SK-N-MC (cell line): ENCODE measurements at regions not wholly inside any gene's neighbourhood (a gene's known extent, or its start where the extent isn't known, plus 50 kb on each side); places are given as distances from the start of the nearest gene placed in this dataset.
"Not testable (repeated sequence)": the region's sequence is repeated elsewhere in the genome, so short reads cannot be mapped to it uniquely, and the experiment has no call there.

Source experiments
- DNase-seq: peaks from one replicate; pipeline ENCODE4 v3.0.0-alpha.2; 2011; ENCODE audit warnings: low read depth, low spot score
- H3K27ac ChIP-seq: fragments of 200-600 bp; sonication (generic); 2 replicates; pipeline ENCODE4 v1.5.1; 2016; ENCODE audit warnings: mixed run types
- H3K36me3 ChIP-seq: fragments of 200-600 bp; sonication (generic); 2 replicates; pipeline ENCODE4 v1.6.1; 2017; ENCODE audit warnings: antibody characterized with exemption, low read length, mixed read lengths; ENCODE audit not compliant: insufficient read depth
- H3K4me3 ChIP-seq: fragments of 200-600 bp; sonication (generic); 2 replicates; pipeline ENCODE4 v1.5.1; 2016
- H3K9ac ChIP-seq: fragments of 200-600 bp; sonication (generic); 2 replicates; pipeline ENCODE4 v1.8.0; 2017; ENCODE audit warnings: mixed run types, mixed read lengths; ENCODE audit not compliant: insufficient read length
- H3K9me3 ChIP-seq: fragments of 200-600 bp; sonication (generic); 2 replicates; pipeline ENCODE4 v1.6.1; 2017; ENCODE audit warnings: low read depth, mild to moderate bottlenecking, antibody characterized with exemption, low read length, moderate library complexity, mixed read lengths
- EZH2 ChIP-seq: fragments of 200-600 bp; sonication (generic); IDR thresholded peaks from one replicate; pipeline ENCODE4 v1.6.1; 2017; ENCODE audit warnings: antibody characterized with exemption
- FOXP2 ChIP-seq: optimal IDR thresholded peaks from 2 replicates; pipeline ENCODE3; 2011; ENCODE audit warnings: mild to moderate bottlenecking, moderate library complexity; ENCODE audit not compliant: insufficient read depth; ENCODE audit errors: extremely low read length, control extremely low read depth
- POLR2AphosphoS5 ChIP-seq: IDR thresholded peaks from 2 replicates; pipeline ENCODE4 v1.6.1; 2012; ENCODE audit warnings: mild to moderate bottlenecking, low read depth, low read length, borderline replicate concordance

- Histone ChIP-seq H3K9me3 (no peaks in the 10 kb centered on the region), H3K9ac (no peak overlapping the region), H3K4me3 (no peak overlapping the region), H3K27ac (no peak overlapping the region), H3K36me3 (no peaks in the 10 kb centered on the region)
- DNase-seq: no peak
- TF ChIP-seq POLR2AphosphoS5: no peak
Measured at GRCh38 chr6:68169922-68170321, 465.2 kb upstream of the ADGRB3 start.

DNA sequence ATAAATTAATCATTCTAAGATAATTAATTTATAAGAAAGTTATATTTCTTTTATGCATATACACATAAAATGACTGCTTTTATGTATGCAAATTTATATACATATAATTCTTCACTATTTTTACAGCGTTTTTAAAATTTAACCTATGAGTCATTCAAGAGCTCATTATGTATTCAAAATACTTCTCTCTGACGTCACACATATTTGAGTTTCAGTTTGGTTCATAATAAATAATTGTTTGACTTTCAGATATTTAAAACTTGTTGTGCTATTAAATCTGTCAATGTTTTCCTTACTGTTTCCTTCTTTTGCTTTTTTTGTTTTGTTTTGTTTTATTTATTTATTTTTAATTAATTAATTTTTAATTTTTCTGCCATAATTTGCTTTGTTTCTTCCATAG, 467.5 kb upstream of the ADGRB3 start:
- TF ChIP-seq EZH2 (no peak), FOXP2 (no peak), POLR2AphosphoS5 (no peak)
- H3K4me3 ChIP-seq: no peak overlapping the region
- no peaks in the 10 kb centered on the region for H3K9me3 ChIP-seq
- H3K36me3 ChIP-seq: no peaks in the 10 kb centered on the region
- no peak overlapping the region for H3K9ac ChIP-seq
- no peak overlapping the region for H3K27ac ChIP-seq
- no peak for DNase-seq

DNA sequence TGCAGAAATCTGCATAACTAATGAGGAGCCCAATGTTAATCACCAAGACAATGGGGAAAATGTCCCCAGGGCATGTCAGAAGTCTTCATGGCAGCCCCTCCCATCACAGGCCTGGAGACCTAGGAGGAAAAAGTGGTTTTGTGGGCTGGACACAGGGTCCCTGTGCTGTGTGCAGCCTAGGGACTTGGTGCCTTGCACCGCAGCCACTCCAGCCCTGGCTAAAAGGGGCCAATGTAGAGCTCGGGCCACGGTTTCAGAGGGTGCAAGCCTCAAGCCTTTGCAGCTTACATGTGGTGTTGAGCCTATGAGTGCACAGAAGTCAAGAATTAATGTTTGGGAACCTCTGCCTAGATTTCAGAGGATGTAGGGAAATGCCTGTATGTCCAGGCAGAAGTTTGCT, 474.3 kb upstream of the ADGRB3 start:
- not testable (repeated sequence) for H3K9ac ChIP-seq, DNase-seq, H3K9me3 ChIP-seq

GRCh38 chr6:68160348-68160747, 474.7 kb upstream of the ADGRB3 start:
- Histone ChIP-seq H3K36me3 (no peaks in the 10 kb centered on the region), H3K9ac (no peak overlapping the region)

More for the DNA sequence above, 474.3 kb upstream of the ADGRB3 start:
- H3K27ac ChIP-seq, H3K4me3 ChIP-seq, H3K36me3 ChIP-seq: not testable (repeated sequence)

DNA sequence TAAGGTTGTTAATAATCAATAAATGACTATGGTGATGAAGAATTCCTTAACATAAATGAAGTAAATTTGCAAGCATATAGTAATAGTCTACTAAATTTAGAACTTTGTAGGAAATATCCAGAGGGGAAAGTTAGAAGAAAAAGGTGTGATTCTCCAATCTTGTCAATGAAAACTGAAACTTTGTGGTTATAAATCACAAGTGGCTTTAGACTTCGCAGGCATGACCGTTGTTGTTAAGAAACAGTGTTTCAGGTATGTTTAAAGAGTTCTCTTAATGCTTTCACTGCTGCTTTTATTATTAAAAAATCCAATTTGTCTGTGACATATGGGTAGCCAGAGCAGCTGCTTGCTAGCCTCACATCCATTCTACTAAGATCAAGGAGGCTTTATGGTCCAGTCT, 475.6 kb upstream of the ADGRB3 start:
- Histone ChIP-seq H3K27ac (no peak overlapping the region), H3K4me3 (no peak overlapping the region), H3K36me3 (no peaks in the 10 kb centered on the region), H3K9ac (no peak overlapping the region), H3K9me3 (no peaks in the 10 kb centered on the region; the same call in 1 of the 2 replicates)
- no peak for DNase-seq
- TF ChIP-seq POLR2AphosphoS5 (no peak), FOXP2 (no peak), EZH2 (no peak)

More at GRCh38 chr6:68160348-68160747, 474.7 kb upstream of the ADGRB3 start:
- Histone ChIP-seq H3K9me3 (no peaks in the 10 kb centered on the region; the same call in 1 of the 2 replicates), H3K4me3 (no peak overlapping the region), H3K27ac (no peak overlapping the region)
- no peak for DNase-seq
- TF ChIP-seq FOXP2 (no peak), EZH2 (no peak), POLR2AphosphoS5 (no peak)

DNA sequence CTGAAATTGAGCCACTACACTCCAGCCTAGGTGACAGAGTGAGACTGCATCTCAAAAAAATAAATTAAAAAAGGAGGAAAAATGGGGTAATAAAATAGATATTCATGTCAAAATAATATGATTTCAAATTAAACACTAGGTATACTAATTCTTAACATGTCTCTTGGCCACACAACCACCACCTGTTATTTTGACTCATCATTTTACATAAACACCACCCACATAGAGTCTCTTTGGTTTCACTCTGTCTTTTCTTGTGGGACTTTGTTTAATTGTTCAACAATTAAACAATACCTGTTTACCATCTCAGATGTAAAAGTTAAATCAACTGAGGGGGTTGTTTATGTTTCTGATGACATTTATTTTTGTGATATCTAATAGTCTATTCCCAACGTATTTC, 476.8 kb upstream of the ADGRB3 start:
- no peaks in the 10 kb centered on the region; the same call in 1 of the 2 replicates for H3K9me3 ChIP-seq
- no peak overlapping the region for H3K9ac ChIP-seq
- no peak overlapping the region for H3K4me3 ChIP-seq
- TF ChIP-seq EZH2 (no peak), POLR2AphosphoS5 (no peak), FOXP2 (no peak)
- DNase-seq: no peak
- H3K27ac ChIP-seq: no peak overlapping the region
- H3K36me3 ChIP-seq: no peaks in the 10 kb centered on the region

DNA sequence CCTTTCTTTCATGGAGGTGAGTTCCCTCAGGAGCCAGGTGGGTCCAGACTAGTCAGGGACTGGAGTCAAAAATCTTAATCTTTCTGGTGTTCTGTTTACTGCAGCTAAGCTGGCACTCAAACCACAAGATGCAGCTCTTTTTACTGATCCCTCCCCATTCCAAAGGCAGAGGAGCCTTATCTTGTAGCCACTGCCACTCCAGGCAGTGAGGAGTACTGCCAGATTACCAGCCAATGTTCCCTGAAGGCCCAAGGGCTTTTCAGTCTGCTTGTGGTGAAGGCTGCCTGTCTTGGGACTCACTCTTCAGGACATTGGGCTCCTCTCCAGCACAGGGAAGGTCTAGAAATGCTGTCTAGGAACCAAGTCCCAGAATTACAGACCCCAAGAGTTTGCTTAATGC, 490.4 kb upstream of the ADGRB3 start:
- Histone ChIP-seq H3K9ac (no peak overlapping the region), H3K4me3 (no peak overlapping the region), H3K27ac (no peak overlapping the region), H3K9me3 (no peaks in the 10 kb centered on the region), H3K36me3 (no peaks in the 10 kb centered on the region)
- TF ChIP-seq FOXP2 (no peak), EZH2 (no peak), POLR2AphosphoS5 (no peak)
- no peak for DNase-seq

GRCh38 chr6:68141190-68141589, 493.9 kb upstream of the ADGRB3 start:
- Histone ChIP-seq H3K27ac (no peak overlapping the region), H3K9me3 (no peaks in the 10 kb centered on the region), H3K4me3 (no peak overlapping the region), H3K36me3 (no peaks in the 10 kb centered on the region), H3K9ac (no peak overlapping the region)
- TF ChIP-seq FOXP2 (no peak), POLR2AphosphoS5 (no peak), EZH2 (no peak)
- DNase-seq: no peak

- Histone ChIP-seq H3K36me3 (no peaks in the 10 kb centered on the region), H3K4me3 (no peak overlapping the region), H3K27ac (no peak overlapping the region), H3K9me3 (no peaks in the 10 kb centered on the region), H3K9ac (no peak overlapping the region)
- DNase-seq: no peak
- TF ChIP-seq EZH2 (no peak), FOXP2 (no peak), POLR2AphosphoS5 (no peak)
Measured at GRCh38 chr6:68139130-68139529, 496.0 kb upstream of the ADGRB3 start.
